Transverse colon (tissue), 3 donors: ENCODE measurements at regions not wholly inside any gene's neighbourhood (a gene's known extent, or its start where the extent isn't known, plus 50 kb on each side); places are given as distances from the start of the nearest gene placed in this dataset.

Source experiments
- POLR2A ChIP-seq: fragments of 450-650 bp; IDR thresholded peaks from one replicate; pipeline ENCODE4 v1.6.1; 2016; ENCODE audit warnings: antibody characterized with exemption, mild to moderate bottlenecking, moderate library complexity
- TF ChIP-seq, protein P1 (sequence below), 5 experiments: fragments of 200-600 bp in 3 of 5; fragments of 450-650 bp in 2 of 5; sonication (generic) in 3 of 5; IDR thresholded peaks; 1 replicate in 2 of 5; 2 replicates in 3 of 5; pipeline ENCODE4 v1.5.1; 2016 to 2017; ENCODE audit warnings: antibody characterized with exemption in 5 of 5, inconsistent platforms in 3 of 5, mild to moderate bottlenecking in 2 of 5, moderate library complexity in 1 of 5

- TF ChIP-seq, protein P1, sequence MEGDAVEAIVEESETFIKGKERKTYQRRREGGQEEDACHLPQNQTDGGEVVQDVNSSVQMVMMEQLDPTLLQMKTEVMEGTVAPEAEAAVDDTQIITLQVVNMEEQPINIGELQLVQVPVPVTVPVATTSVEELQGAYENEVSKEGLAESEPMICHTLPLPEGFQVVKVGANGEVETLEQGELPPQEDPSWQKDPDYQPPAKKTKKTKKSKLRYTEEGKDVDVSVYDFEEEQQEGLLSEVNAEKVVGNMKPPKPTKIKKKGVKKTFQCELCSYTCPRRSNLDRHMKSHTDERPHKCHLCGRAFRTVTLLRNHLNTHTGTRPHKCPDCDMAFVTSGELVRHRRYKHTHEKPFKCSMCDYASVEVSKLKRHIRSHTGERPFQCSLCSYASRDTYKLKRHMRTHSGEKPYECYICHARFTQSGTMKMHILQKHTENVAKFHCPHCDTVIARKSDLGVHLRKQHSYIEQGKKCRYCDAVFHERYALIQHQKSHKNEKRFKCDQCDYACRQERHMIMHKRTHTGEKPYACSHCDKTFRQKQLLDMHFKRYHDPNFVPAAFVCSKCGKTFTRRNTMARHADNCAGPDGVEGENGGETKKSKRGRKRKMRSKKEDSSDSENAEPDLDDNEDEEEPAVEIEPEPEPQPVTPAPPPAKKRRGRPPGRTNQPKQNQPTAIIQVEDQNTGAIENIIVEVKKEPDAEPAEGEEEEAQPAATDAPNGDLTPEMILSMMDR (IDR thresholded peaks at IDR 0.05): no peak
- TF ChIP-seq POLR2A: no peak
Measured at GRCh38 chr13:34201050-34201913, 383.3 kb downstream of the RFC3 start.
